Loucy (cell line): ENCODE measurements at regions not wholly inside any gene's neighbourhood (a gene's known extent, or its start where the extent isn't known, plus 50 kb on each side); places are given as distances from the start of the nearest gene placed in this dataset.

ENCODE experiments used
- H2AFZ ChIP-seq: fragments of 200-600 bp; sonication (generic); 2 replicates; pipeline ENCODE4 v1.6.0; 2016; ENCODE audit warnings: antibody characterized with exemption, mild to moderate bottlenecking, low read length, moderate library complexity
- H3F3A ChIP-seq: fragments of 200-600 bp; 2 replicates; pipeline ENCODE4 v1.6.0; 2016; ENCODE audit warnings: antibody characterized with exemption, low read depth, mild to moderate bottlenecking
- H3K27me3 ChIP-seq: fragments of 200-600 bp; sonication (generic); 2 replicates; pipeline ENCODE4 v1.6.1; 2014; ENCODE audit warnings: low read length, mild to moderate bottlenecking; ENCODE audit not compliant: insufficient read depth, poor library complexity, severe bottlenecking
- H3K36me3 ChIP-seq: fragments of 200-600 bp; sonication (generic); 2 replicates; pipeline ENCODE4 v1.6.1; 2016; ENCODE audit warnings: low read length; ENCODE audit not compliant: insufficient read depth
- H3K4me1 ChIP-seq: fragments of 200-600 bp; sonication (generic); 2 replicates; pipeline ENCODE4 v1.5.1; 2014; ENCODE audit warnings: low read length, mild to moderate bottlenecking; ENCODE audit not compliant: insufficient read depth, poor library complexity, severe bottlenecking
- H3K4me2 ChIP-seq: fragments of 200-600 bp; sonication (generic); 2 replicates; pipeline ENCODE4 v1.6.0; 2014; ENCODE audit warnings: antibody characterized with exemption, low read length, low read depth, mild to moderate bottlenecking; ENCODE audit not compliant: poor library complexity, severe bottlenecking
- H3K4me3 ChIP-seq: fragments of 200-600 bp; sonication (generic); 2 replicates; pipeline ENCODE4 v1.5.1; 2014; ENCODE audit warnings: low read length, mild to moderate bottlenecking, mixed read lengths; ENCODE audit not compliant: poor library complexity, severe bottlenecking
- H3K79me2 ChIP-seq: fragments of 200-600 bp; sonication (generic); 2 replicates; pipeline ENCODE4 v1.6.1; 2014; ENCODE audit warnings: low read length; ENCODE audit not compliant: insufficient read depth
- H3K9ac ChIP-seq: fragments of 200-600 bp; sonication (generic); 2 replicates; pipeline ENCODE4 v1.6.0; 2014; ENCODE audit warnings: mild to moderate bottlenecking, low read depth, low read length, moderate library complexity; ENCODE audit not compliant: poor library complexity, severe bottlenecking
- H3K9me2 ChIP-seq: fragments of 200-600 bp; sonication (generic); replicated peaks from 2 replicates; pipeline ENCODE4 v1.6.1; 2016; ENCODE audit warnings: low read depth, low read length, mixed read lengths
- H3K9me3 ChIP-seq: fragments of 200-600 bp; sonication (generic); 2 replicates; pipeline ENCODE4 v1.6.1; 2014; ENCODE audit warnings: mild to moderate bottlenecking, antibody characterized with exemption, low read length, low read depth; ENCODE audit not compliant: insufficient read depth
- H4K20me1 ChIP-seq: fragments of 200-600 bp; sonication (generic); 2 replicates; pipeline ENCODE4 v1.6.0; 2014; ENCODE audit warnings: antibody characterized with exemption, low read length, mild to moderate bottlenecking; ENCODE audit not compliant: insufficient read depth, poor library complexity, severe bottlenecking
- EZH2phosphoT487 ChIP-seq: fragments of 200-600 bp; IDR thresholded peaks from 2 replicates; pipeline ENCODE4 v1.6.1; 2018; ENCODE audit warnings: antibody characterized with exemption, mild to moderate bottlenecking, moderate library complexity, borderline replicate concordance
- TF ChIP-seq, protein P1 (sequence below): fragments of 200-600 bp; sonication (generic); conservative IDR thresholded peaks from 2 replicates; pipeline ENCODE4 v1.5.1; 2014; ENCODE audit warnings: mild to moderate bottlenecking, antibody characterized with exemption, low read length

DNA sequence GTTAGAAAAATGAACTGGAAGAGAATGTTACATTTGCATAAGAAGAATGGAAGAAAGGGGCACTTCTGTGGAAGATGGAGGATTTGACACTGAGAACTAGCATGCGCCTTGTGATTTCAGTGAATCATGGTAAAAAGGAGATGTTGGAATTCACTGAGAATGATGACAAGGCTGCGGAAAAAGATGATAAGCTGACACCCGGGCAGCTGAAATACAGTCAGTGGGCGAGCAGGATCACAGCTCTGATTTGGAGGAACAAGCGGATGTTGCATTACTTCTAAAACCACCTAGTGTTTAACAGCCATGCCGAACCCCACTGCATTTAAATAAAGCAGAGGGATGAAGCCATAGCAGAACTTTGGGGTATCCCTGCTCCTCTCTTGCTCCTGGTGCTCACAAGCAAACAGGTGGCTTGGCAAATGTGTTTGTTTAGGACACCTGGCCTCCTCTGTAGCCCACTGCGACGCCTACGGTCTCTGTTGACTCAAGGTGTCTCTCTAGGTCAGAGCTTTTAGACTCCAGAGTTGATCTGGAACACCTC is 134.9 kb downstream of the NDUFA10 start:
- TF ChIP-seq EZH2phosphoT487: no peak
- TF ChIP-seq, protein P1, sequence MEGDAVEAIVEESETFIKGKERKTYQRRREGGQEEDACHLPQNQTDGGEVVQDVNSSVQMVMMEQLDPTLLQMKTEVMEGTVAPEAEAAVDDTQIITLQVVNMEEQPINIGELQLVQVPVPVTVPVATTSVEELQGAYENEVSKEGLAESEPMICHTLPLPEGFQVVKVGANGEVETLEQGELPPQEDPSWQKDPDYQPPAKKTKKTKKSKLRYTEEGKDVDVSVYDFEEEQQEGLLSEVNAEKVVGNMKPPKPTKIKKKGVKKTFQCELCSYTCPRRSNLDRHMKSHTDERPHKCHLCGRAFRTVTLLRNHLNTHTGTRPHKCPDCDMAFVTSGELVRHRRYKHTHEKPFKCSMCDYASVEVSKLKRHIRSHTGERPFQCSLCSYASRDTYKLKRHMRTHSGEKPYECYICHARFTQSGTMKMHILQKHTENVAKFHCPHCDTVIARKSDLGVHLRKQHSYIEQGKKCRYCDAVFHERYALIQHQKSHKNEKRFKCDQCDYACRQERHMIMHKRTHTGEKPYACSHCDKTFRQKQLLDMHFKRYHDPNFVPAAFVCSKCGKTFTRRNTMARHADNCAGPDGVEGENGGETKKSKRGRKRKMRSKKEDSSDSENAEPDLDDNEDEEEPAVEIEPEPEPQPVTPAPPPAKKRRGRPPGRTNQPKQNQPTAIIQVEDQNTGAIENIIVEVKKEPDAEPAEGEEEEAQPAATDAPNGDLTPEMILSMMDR: no peak
- no peaks in the 10 kb centered on the region for H4K20me1 ChIP-seq
- 0 out of 2 replicates have a peak, but pooled peaks cover 4% of the 10 kb centered on the region for H3K9me3 ChIP-seq
- no peak overlapping the region for H2AFZ ChIP-seq
- no peaks in the 10 kb centered on the region for H3K36me3 ChIP-seq
- no peaks in the 10 kb centered on the region for H3K27me3 ChIP-seq
- no peak overlapping the region for H3K4me2 ChIP-seq
- no peak overlapping the region for H3K9ac ChIP-seq
- no peaks in the 10 kb centered on the region for H3K79me2 ChIP-seq
- no peak overlapping the region for H3K4me3 ChIP-seq
- H3K4me1 ChIP-seq: no peaks in the 10 kb centered on the region
- no peaks in the 10 kb centered on the region for H3K9me2 ChIP-seq
- no peaks in the 10 kb centered on the region for H3F3A ChIP-seq

DNA sequence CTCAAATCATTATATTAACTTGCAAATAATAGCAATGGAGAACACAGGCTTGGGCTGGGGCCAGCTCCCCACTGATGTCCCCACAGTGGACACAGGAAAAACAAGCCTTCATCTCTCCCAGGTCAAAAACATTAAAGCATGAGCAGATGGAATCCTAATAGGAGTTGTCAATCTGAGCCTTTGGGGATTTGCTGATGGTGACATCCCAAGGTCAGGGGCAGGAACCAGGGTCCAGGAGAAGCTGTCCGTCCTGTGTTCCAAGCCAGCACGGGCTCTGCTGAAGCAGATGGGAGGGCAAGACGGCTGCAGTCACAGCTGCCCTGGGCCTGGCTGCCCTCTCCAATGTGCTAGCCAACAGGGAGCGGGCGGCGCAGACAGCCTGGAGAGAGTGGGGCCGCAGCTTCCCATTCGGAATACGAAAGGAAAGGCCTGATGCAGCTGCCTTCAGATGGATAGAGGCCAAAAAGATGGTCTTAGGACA is 135.5 kb downstream of the NDUFA10 start:
- Histone ChIP-seq H3F3A (no peaks in the 10 kb centered on the region), H3K9ac (no peak overlapping the region), H4K20me1 (no peaks in the 10 kb centered on the region), H3K27me3 (no peaks in the 10 kb centered on the region), H3K36me3 (no peaks in the 10 kb centered on the region), H3K9me2 (no peaks in the 10 kb centered on the region), H3K9me3 (0 out of 2 replicates have a peak, but pooled peaks cover 4% of the 10 kb centered on the region), H3K79me2 (no peaks in the 10 kb centered on the region), H2AFZ (no peak overlapping the region), H3K4me3 (no peak overlapping the region), H3K4me2 (no peak overlapping the region), H3K4me1 (no peaks in the 10 kb centered on the region)
- no peak for TF ChIP-seq EZH2phosphoT487
- TF ChIP-seq, protein P1: no peak

DNA sequence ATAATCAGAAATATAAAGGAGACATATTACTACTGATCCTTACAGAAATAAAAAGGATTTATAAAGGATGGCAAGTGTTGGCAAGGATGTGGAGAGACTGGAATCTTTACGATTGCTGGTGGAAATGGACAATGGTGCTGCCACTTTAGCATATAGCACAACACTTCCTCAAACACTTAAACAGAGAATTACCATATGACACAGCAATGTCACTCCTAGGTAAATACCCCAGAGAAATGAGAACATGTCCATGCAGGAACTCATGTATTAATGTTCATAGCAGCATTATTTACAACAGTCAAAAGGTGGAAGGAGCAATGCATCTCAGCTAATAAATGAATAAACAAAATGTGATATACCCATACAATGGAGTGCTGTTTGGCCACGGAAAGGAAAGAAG is 137.5 kb downstream of the NDUFA10 start:
- Histone ChIP-seq H3K36me3 (no peaks in the 10 kb centered on the region), H3K9me2 (no peaks in the 10 kb centered on the region), H2AFZ (no peak overlapping the region), H3K79me2 (no peaks in the 10 kb centered on the region), H3K4me1 (no peaks in the 10 kb centered on the region), H3K4me3 (no peak overlapping the region), H3K27me3 (no peaks in the 10 kb centered on the region), H3K4me2 (no peak overlapping the region), H3K9me3 (peaks cover 13% of the 10 kb centered on the region; the same call in 1 of the 2 replicates), H4K20me1 (no peaks in the 10 kb centered on the region), H3K9ac (no peak overlapping the region), H3F3A (no peaks in the 10 kb centered on the region)
- TF ChIP-seq, protein P1: no peak
- TF ChIP-seq EZH2phosphoT487: no peak
